ENCODE measurements at regions not wholly inside any gene's neighbourhood (a gene's known extent, or its start where the extent isn't known, plus 50 kb on each side); places are given as distances from the start of the nearest gene placed in this dataset.

GRCh38 chr17:36863131-36863530, 74.1 kb upstream of the LHX1 start:
- TF ChIP-seq CTCF (IDR thresholded peaks at IDR 0.05), result no peak
- DNase-seq (ENCODE audit: low spot score) (no peak), ATAC-seq (ENCODE audit: low FRiP score) (no peak)

GRCh38 chr17:36863676-36864612, 73.3 kb upstream of the LHX1 start:
- ATAC-seq (ENCODE audit: low FRiP score), result no peak
- no peak for TF ChIP-seq CTCF (IDR thresholded peaks at IDR 0.05)
- no peak for DNase-seq (ENCODE audit: low spot score)

GRCh38 chr17:36864827-36865430, 72.3 kb upstream of the LHX1 start:
- no peak for ATAC-seq (ENCODE audit: low FRiP score)
- TF ChIP-seq CTCF (IDR thresholded peaks at IDR 0.05), result no peak
- DNase-seq (ENCODE audit: low spot score), result no peak

- DNase-seq (ENCODE audit: low spot score) (no peak), ATAC-seq (ENCODE audit: low FRiP score) (no peak)
- no peak for TF ChIP-seq CTCF (IDR thresholded peaks at IDR 0.05)
Observed at GRCh38 chr17:36867716-36868341, 69.4 kb upstream of the LHX1 start.

- ATAC-seq (ENCODE audit: low FRiP score) (no peak), DNase-seq (ENCODE audit: low spot score) (no peak)
- TF ChIP-seq CTCF (IDR thresholded peaks at IDR 0.05), result no peak
Observed at GRCh38 chr17:36868777-36869176, 68.5 kb upstream of the LHX1 start.

- DNase-seq (ENCODE audit: low spot score), result no peak
- no peak for ATAC-seq (ENCODE audit: low FRiP score)
- no peak for TF ChIP-seq CTCF (IDR thresholded peaks at IDR 0.05)
Observed at GRCh38 chr17:36869441-36869840, 67.8 kb upstream of the LHX1 start.
